H1 (cell line): ENCODE measurements at regions not wholly inside any gene's neighbourhood (a gene's known extent, or its start where the extent isn't known, plus 50 kb on each side); places are given as distances from the start of the nearest gene placed in this dataset.

ENCODE experiments used
- BCL11A ChIP-seq, 2 experiments: IDR thresholded peaks; one replicate each; pipeline ENCODE4 v1.6.1; 2011; ENCODE audit warnings: low read depth in 2 of 2, low read length in 2 of 2, mild to moderate bottlenecking in 2 of 2
- GTF2F1 ChIP-seq: IDR thresholded peaks from 2 replicates; pipeline ENCODE4 v1.6.1; 2012; ENCODE audit warnings: low read depth, low read length, improper control_type of control experiment, borderline replicate concordance
- JUN ChIP-seq: IDR thresholded peaks from 2 replicates; pipeline ENCODE4 v1.6.1; 2011; ENCODE audit warnings: low read depth, mild to moderate bottlenecking, improper control_type of control experiment, low read length
- RFX5 ChIP-seq: IDR thresholded peaks from 2 replicates; pipeline ENCODE4 v1.6.1; 2011; ENCODE audit warnings: low read depth, low read length, improper control_type of control experiment, borderline replicate concordance
- TF ChIP-seq, protein P1 (sequence below): IDR thresholded peaks from 2 replicates; pipeline ENCODE4 v1.6.1; 2012; ENCODE audit warnings: low read length, inconsistent platforms

DNA sequence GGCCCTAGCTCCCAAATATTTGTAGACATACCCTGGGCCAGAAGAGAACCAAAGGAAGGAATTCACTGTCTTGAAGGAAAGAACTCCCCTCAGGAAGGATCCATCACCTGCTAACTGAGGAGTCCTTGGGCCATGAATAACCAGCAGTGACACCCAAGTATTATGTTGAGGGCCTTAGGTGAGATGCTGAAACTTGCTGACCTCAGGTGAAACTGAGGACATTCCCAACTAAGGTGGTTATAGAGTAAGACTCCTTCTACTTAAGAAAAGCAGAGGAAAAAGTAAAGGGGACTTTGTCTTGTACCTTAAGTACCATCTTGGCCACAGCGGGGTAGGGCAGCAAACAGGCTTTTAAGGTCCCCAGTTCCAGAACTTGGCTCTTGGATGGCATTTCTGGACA lies 491.7 kb downstream of the C6orf118 start (continued):
- TF ChIP-seq JUN: no peak
- TF ChIP-seq, protein P1, sequence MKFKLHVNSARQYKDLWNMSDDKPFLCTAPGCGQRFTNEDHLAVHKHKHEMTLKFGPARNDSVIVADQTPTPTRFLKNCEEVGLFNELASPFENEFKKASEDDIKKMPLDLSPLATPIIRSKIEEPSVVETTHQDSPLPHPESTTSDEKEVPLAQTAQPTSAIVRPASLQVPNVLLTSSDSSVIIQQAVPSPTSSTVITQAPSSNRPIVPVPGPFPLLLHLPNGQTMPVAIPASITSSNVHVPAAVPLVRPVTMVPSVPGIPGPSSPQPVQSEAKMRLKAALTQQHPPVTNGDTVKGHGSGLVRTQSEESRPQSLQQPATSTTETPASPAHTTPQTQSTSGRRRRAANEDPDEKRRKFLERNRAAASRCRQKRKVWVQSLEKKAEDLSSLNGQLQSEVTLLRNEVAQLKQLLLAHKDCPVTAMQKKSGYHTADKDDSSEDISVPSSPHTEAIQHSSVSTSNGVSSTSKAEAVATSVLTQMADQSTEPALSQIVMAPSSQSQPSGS: no peak
- TF ChIP-seq RFX5: no peak
- TF ChIP-seq GTF2F1: no peak
- no peak for TF ChIP-seq BCL11A (IDR thresholded peaks at IDR 0.05; ENCODE audit: low read depth in 2 of 2, low read length in 2 of 2)
